Astrocyte (in vitro differentiated cells and primary cell): ENCODE measurements at regions not wholly inside any gene's neighbourhood (a gene's known extent, or its start where the extent isn't known, plus 50 kb on each side); places are given as distances from the start of the nearest gene placed in this dataset.

Experiments used
- EZH2 ChIP-seq: IDR thresholded peaks from 2 replicates; pipeline ENCODE4 v1.6.1; 2012; ENCODE audit warnings: mild to moderate bottlenecking, low read length, inconsistent platforms; ENCODE audit not compliant: insufficient read depth
- TF ChIP-seq, protein P1 (sequence below): IDR thresholded peaks from 2 replicates; pipeline ENCODE4 v1.5.1; 2011; ENCODE audit warnings: low read depth, mild to moderate bottlenecking, inconsistent platforms, low read length, moderate library complexity; ENCODE audit not compliant: insufficient read depth

- TF ChIP-seq, protein P1, sequence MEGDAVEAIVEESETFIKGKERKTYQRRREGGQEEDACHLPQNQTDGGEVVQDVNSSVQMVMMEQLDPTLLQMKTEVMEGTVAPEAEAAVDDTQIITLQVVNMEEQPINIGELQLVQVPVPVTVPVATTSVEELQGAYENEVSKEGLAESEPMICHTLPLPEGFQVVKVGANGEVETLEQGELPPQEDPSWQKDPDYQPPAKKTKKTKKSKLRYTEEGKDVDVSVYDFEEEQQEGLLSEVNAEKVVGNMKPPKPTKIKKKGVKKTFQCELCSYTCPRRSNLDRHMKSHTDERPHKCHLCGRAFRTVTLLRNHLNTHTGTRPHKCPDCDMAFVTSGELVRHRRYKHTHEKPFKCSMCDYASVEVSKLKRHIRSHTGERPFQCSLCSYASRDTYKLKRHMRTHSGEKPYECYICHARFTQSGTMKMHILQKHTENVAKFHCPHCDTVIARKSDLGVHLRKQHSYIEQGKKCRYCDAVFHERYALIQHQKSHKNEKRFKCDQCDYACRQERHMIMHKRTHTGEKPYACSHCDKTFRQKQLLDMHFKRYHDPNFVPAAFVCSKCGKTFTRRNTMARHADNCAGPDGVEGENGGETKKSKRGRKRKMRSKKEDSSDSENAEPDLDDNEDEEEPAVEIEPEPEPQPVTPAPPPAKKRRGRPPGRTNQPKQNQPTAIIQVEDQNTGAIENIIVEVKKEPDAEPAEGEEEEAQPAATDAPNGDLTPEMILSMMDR = no peak
- no peak for TF ChIP-seq EZH2
Observed at GRCh38 chr3:177598097-177598833, 401.0 kb upstream of the TBL1XR1 start.
